ENCODE measurements at regions not wholly inside any gene's neighbourhood (a gene's known extent, or its start where the extent isn't known, plus 50 kb on each side); places are given as distances from the start of the nearest gene placed in this dataset.
A peak's percentile ranks its signal among the peaks of the same experiment; 100 is the strongest.
"Not testable (repeated sequence)": the region's sequence is repeated elsewhere in the genome, so short reads cannot be mapped to it uniquely, and the experiment has no call there.

GRCh38 chr11:129640671-129641070 lies 175.0 kb upstream of the TMEM45B start:
- no peaks in the 10 kb centered on the region for H3K36me3 Mint-ChIP-seq
- no peak overlapping the region for H3K4me3 Mint-ChIP-seq
- DNase-seq (ENCODE audit: low spot score in 2 of 2) (no peak), ATAC-seq (no peak)
- H3K4me1 Mint-ChIP-seq, result peaks cover 15% of the 10 kb centered on the region
- H3K9me3 Mint-ChIP-seq, result peaks cover under 1% of the 10 kb centered on the region
- no peak overlapping the region for H3K27ac Mint-ChIP-seq

- peak overlapping the region; percentile 84 for H3K27ac Mint-ChIP-seq
- H3K4me1 Mint-ChIP-seq, result peaks cover 7% of the 10 kb centered on the region
- ATAC-seq (peak; percentile 83), DNase-seq (ENCODE audit: low spot score in 2 of 2) (peak in 1 of 2 donors; percentile 56)
- no peaks in the 10 kb centered on the region for H3K36me3 Mint-ChIP-seq
- peaks cover 2% of the 10 kb centered on the region for H3K9me3 Mint-ChIP-seq
- peak overlapping the region; percentile 15 for H3K4me3 Mint-ChIP-seq
Measured at GRCh38 chr11:129643031-129643721, 172.5 kb upstream of the TMEM45B start.

- Mint-ChIP-seq H3K4me3 (no peak overlapping the region), H3K9me3 (peaks cover 2% of the 10 kb centered on the region), H3K27ac (no peak overlapping the region), H3K36me3 (no peaks in the 10 kb centered on the region), H3K4me1 (peaks cover 6% of the 10 kb centered on the region)
- DNase-seq (ENCODE audit: low spot score in 2 of 2), result no peak
- no peak for ATAC-seq
Measured at GRCh38 chr11:129644326-129644725, 171.3 kb upstream of the TMEM45B start.

GRCh38 chr11:129645943-129646342 lies 169.7 kb upstream of the TMEM45B start:
- Mint-ChIP-seq H3K4me3 (no peak overlapping the region), H3K9me3 (peaks cover 2% of the 10 kb centered on the region), H3K36me3 (no peaks in the 10 kb centered on the region), H3K4me1 (peaks cover 6% of the 10 kb centered on the region), H3K27ac (no peak overlapping the region)
- ATAC-seq (no peak), DNase-seq (ENCODE audit: low spot score in 2 of 2) (no peak)

GRCh38 chr11:129650044-129650443 lies 165.6 kb upstream of the TMEM45B start:
- H3K9me3 Mint-ChIP-seq, result peaks cover 17% of the 10 kb centered on the region

GRCh38 chr11:129652835-129653234 lies 162.8 kb upstream of the TMEM45B start:
- Mint-ChIP-seq H3K9me3 (peaks cover 30% of the 10 kb centered on the region), H3K4me1 (no peaks in the 10 kb centered on the region), H3K4me3 (no peak overlapping the region), H3K27ac (no peak overlapping the region), H3K36me3 (no peaks in the 10 kb centered on the region)
- ATAC-seq (no peak), DNase-seq (ENCODE audit: low spot score in 2 of 2) (no peak)

More at GRCh38 chr11:129650044-129650443, 165.6 kb upstream of the TMEM45B start:
- not testable (repeated sequence) for H3K36me3 Mint-ChIP-seq; H3K4me3 Mint-ChIP-seq; DNase-seq (ENCODE audit: low spot score in 2 of 2); H3K27ac Mint-ChIP-seq; ATAC-seq; H3K4me1 Mint-ChIP-seq

- Mint-ChIP-seq H3K4me3 (no peak overlapping the region), H3K36me3 (no peaks in the 10 kb centered on the region), H3K27ac (no peak overlapping the region), H3K9me3 (peaks cover 33% of the 10 kb centered on the region), H3K4me1 (no peaks in the 10 kb centered on the region)
- no peak for ATAC-seq
- no peak for DNase-seq (ENCODE audit: low spot score in 2 of 2)
Measured at GRCh38 chr11:129655247-129655832, 160.3 kb upstream of the TMEM45B start.

GRCh38 chr11:129657866-129658525 lies 157.7 kb upstream of the TMEM45B start:
- H3K9me3 Mint-ChIP-seq, result peaks cover 31% of the 10 kb centered on the region
- no peaks in the 10 kb centered on the region for H3K36me3 Mint-ChIP-seq
- ATAC-seq (no peak), DNase-seq (ENCODE audit: low spot score in 2 of 2) (no peak)
- H3K4me1 Mint-ChIP-seq, result no peaks in the 10 kb centered on the region
- H3K4me3 Mint-ChIP-seq, result no peak overlapping the region
- no peak overlapping the region for H3K27ac Mint-ChIP-seq

GRCh38 chr11:129658526-129658867 lies 157.2 kb upstream of the TMEM45B start:
- ATAC-seq (no peak), DNase-seq (ENCODE audit: low spot score in 2 of 2) (no peak)
- Mint-ChIP-seq H3K4me1 (no peaks in the 10 kb centered on the region), H3K36me3 (no peaks in the 10 kb centered on the region), H3K9me3 (peaks cover 29% of the 10 kb centered on the region), H3K4me3 (no peak overlapping the region), H3K27ac (no peak overlapping the region)

- no peaks in the 10 kb centered on the region for H3K4me1 Mint-ChIP-seq
- H3K9me3 Mint-ChIP-seq, result no peaks in the 10 kb centered on the region
- ATAC-seq (no peak), DNase-seq (ENCODE audit: low spot score in 2 of 2) (no peak)
- no peaks in the 10 kb centered on the region for H3K36me3 Mint-ChIP-seq
- no peak overlapping the region for H3K27ac Mint-ChIP-seq
- H3K4me3 Mint-ChIP-seq, result no peak overlapping the region
Measured at GRCh38 chr11:129680907-129681306, 134.7 kb upstream of the TMEM45B start.

- Mint-ChIP-seq H3K36me3 (no peaks in the 10 kb centered on the region), H3K4me3 (no peak overlapping the region), H3K27ac (no peak overlapping the region), H3K9me3 (no peaks in the 10 kb centered on the region), H3K4me1 (no peaks in the 10 kb centered on the region)
- ATAC-seq (no peak), DNase-seq (ENCODE audit: low spot score in 2 of 2) (no peak)
Measured at GRCh38 chr11:129681344-129682114, 134.1 kb upstream of the TMEM45B start.

GRCh38 chr11:129686269-129686668 lies 129.4 kb upstream of the TMEM45B start:
- DNase-seq (ENCODE audit: low spot score in 2 of 2) (no peak), ATAC-seq (no peak)
- Mint-ChIP-seq H3K36me3 (no peaks in the 10 kb centered on the region), H3K9me3 (no peaks in the 10 kb centered on the region), H3K4me3 (no peak overlapping the region), H3K4me1 (no peaks in the 10 kb centered on the region), H3K27ac (no peak overlapping the region)

- Mint-ChIP-seq H3K4me3 (no peak overlapping the region), H3K4me1 (peaks cover 8% of the 10 kb centered on the region), H3K36me3 (no peaks in the 10 kb centered on the region)
Measured at GRCh38 chr11:129691142-129691541, 124.5 kb upstream of the TMEM45B start.

GRCh38 chr11:129694538-129694937 lies 121.1 kb upstream of the TMEM45B start:
- no peak overlapping the region for H3K4me3 Mint-ChIP-seq
- H3K36me3 Mint-ChIP-seq, result no peaks in the 10 kb centered on the region
- H3K9me3 Mint-ChIP-seq, result no peaks in the 10 kb centered on the region
- no peak for DNase-seq (ENCODE audit: low spot score in 2 of 2)
- peaks cover 8% of the 10 kb centered on the region for H3K4me1 Mint-ChIP-seq
- no peak overlapping the region for H3K27ac Mint-ChIP-seq
- no peak for ATAC-seq

More at GRCh38 chr11:129691142-129691541, 124.5 kb upstream of the TMEM45B start:
- Mint-ChIP-seq H3K27ac (no peak overlapping the region), H3K9me3 (no peaks in the 10 kb centered on the region)
- ATAC-seq (no peak), DNase-seq (ENCODE audit: low spot score in 2 of 2) (no peak)

GRCh38 chr11:129694966-129695365 lies 120.7 kb upstream of the TMEM45B start:
- ATAC-seq (no peak), DNase-seq (ENCODE audit: low spot score in 2 of 2) (no peak)
- Mint-ChIP-seq H3K9me3 (no peaks in the 10 kb centered on the region), H3K27ac (no peak overlapping the region), H3K36me3 (no peaks in the 10 kb centered on the region), H3K4me1 (peaks cover 8% of the 10 kb centered on the region), H3K4me3 (peak overlapping the region; percentile 67)
